ENCODE measurements at regions not wholly inside any gene's neighbourhood (a gene's known extent, or its start where the extent isn't known, plus 50 kb on each side); places are given as distances from the start of the nearest gene placed in this dataset.

DNA sequence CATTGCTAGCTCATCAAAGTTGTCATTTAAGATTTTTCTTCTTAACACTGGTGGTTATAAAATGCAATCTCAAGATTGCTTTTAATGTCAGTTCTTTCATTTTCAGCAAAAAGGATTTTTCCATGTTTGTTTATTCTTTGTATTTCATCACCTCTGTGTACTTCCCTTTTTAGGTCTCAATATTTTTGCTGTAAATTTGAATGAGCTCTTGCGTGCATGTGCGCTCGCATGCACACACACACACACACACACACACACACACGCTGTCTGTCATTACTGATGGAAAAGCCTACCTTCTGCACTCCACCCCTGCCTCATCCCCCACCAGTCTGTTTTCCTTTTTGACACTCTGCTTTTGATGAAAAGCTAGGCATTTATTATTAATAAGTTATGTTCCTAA lies 85.3 kb upstream of the FYN start:
- peaks cover 3% of the 10 kb centered on the region for H3K4me1 ChIP-seq (ENCODE audit: control insufficient read depth, low read depth, low read length)
- no peak overlapping the region for H3K4me3 ChIP-seq (ENCODE audit: low read length)
- no peak overlapping the region for H3K23ac ChIP-seq (ENCODE audit: low read length)
- H3K79me2 ChIP-seq (ENCODE audit: control insufficient read depth, insufficient read depth, low read length), result no peaks in the 10 kb centered on the region
- no peak overlapping the region for H3K18ac ChIP-seq (ENCODE audit: low read length)
- H4K5ac ChIP-seq (ENCODE audit: low read length), result no peak overlapping the region
- no peaks in the 10 kb centered on the region for H3K27me3 ChIP-seq (ENCODE audit: insufficient read depth, low read length, poor library complexity)
- H2BK15ac ChIP-seq (replicated peaks; ENCODE audit: low read depth), result no peak overlapping the region
- H2BK5ac ChIP-seq (ENCODE audit: low read length), result no peak overlapping the region
- H3K79me1 ChIP-seq (ENCODE audit: low read length), result no peaks in the 10 kb centered on the region
- no peak overlapping the region for H3K9ac ChIP-seq (ENCODE audit: low read length)
- DNase-seq, result no peak
- no peak overlapping the region for H3K27ac ChIP-seq (ENCODE audit: low read depth, low read length)
- no peak overlapping the region for H2BK120ac ChIP-seq (ENCODE audit: low read depth, low read length)
- no peaks in the 10 kb centered on the region for H3K36me3 ChIP-seq (ENCODE audit: control insufficient read depth, insufficient read depth, low read length)
- no peak overlapping the region for H4K8ac ChIP-seq (ENCODE audit: low read depth, low read length)
- no peak overlapping the region for H3K4ac ChIP-seq (ENCODE audit: low read depth, low read length)
- WGBS (ENCODE audit: extremely low coverage, insufficient coverage, low lambda C conversion rate), result no CpG with 5 or more reads among the region's 4 CpGs
- no peak overlapping the region for H3K4me2 ChIP-seq (ENCODE audit: low read length)
- no peak overlapping the region for H3K56ac ChIP-seq (ENCODE audit: low read length)
- no peak overlapping the region for H2AK5ac ChIP-seq (ENCODE audit: low read length)

DNA sequence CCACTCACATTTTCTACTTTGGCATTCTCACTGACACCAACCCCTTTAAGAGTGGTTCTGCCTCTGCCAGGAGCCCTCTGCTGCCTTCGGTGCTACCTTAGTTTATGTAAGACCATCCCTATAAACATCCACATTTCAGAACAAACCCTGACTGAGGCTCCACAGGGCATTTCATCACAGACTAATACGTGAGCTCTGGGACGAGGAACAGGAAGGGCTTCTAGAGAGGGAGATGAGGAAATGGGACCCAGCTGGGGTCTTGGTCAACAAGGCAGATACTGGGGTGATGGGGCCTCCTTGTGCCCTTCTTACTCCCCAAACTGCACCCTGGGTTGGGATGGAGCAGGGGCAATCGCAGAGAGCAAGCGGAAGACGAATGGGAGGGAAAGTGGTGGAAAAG lies 86.5 kb upstream of the FYN start:
- Histone ChIP-seq H3K36me3 (ENCODE audit: control insufficient read depth, insufficient read depth, low read length) (no peaks in the 10 kb centered on the region), H3K4me2 (ENCODE audit: low read length) (no peak overlapping the region), H2BK5ac (ENCODE audit: low read length) (no peak overlapping the region), H4K8ac (ENCODE audit: low read depth, low read length) (no peak overlapping the region), H3K23ac (ENCODE audit: low read length) (no peak overlapping the region), H3K9ac (ENCODE audit: low read length) (no peak overlapping the region), H2AK5ac (ENCODE audit: low read length) (no peak overlapping the region), H3K27ac (ENCODE audit: low read depth, low read length) (no peak overlapping the region), H2BK15ac (replicated peaks; ENCODE audit: low read depth) (no peak overlapping the region), H2BK120ac (ENCODE audit: low read depth, low read length) (no peak overlapping the region), H3K79me2 (ENCODE audit: control insufficient read depth, insufficient read depth, low read length) (no peaks in the 10 kb centered on the region), H4K5ac (ENCODE audit: low read length) (no peak overlapping the region), H3K4ac (ENCODE audit: low read depth, low read length) (no peak overlapping the region), H3K27me3 (ENCODE audit: insufficient read depth, low read length, poor library complexity) (no peaks in the 10 kb centered on the region), H3K4me3 (ENCODE audit: low read length) (no peak overlapping the region), H3K18ac (ENCODE audit: low read length) (no peak overlapping the region), H3K79me1 (ENCODE audit: low read length) (no peaks in the 10 kb centered on the region), H3K4me1 (ENCODE audit: control insufficient read depth, low read depth, low read length) (peaks cover 3% of the 10 kb centered on the region), H3K56ac (ENCODE audit: low read length) (no peak overlapping the region)
- WGBS (ENCODE audit: extremely low coverage, insufficient coverage, low lambda C conversion rate), result no CpG with 5 or more reads among the region's 6 CpGs
- no peak for DNase-seq

- no peaks in the 10 kb centered on the region for H3K27me3 ChIP-seq (ENCODE audit: insufficient read depth, low read length, poor library complexity)
- no peak overlapping the region for H4K5ac ChIP-seq (ENCODE audit: low read length)
- no peak overlapping the region for H3K23ac ChIP-seq (ENCODE audit: low read length)
- DNase-seq, result no peak
- whole genome bisulfite sequencing (ENCODE audit: extremely low coverage, insufficient coverage, low lambda C conversion rate), result no CpG with 5 or more reads among the region's 1 CpG
- H3K18ac ChIP-seq (ENCODE audit: low read length), result no peak overlapping the region
- no peak overlapping the region for H3K9ac ChIP-seq (ENCODE audit: low read length)
- no peak overlapping the region for H3K4ac ChIP-seq (ENCODE audit: low read depth, low read length)
- H3K79me1 ChIP-seq (ENCODE audit: low read length), result no peaks in the 10 kb centered on the region
- H3K79me2 ChIP-seq (ENCODE audit: control insufficient read depth, insufficient read depth, low read length), result no peaks in the 10 kb centered on the region
- H3K4me1 ChIP-seq (ENCODE audit: control insufficient read depth, low read depth, low read length), result no peaks in the 10 kb centered on the region
- no peak overlapping the region for H2BK120ac ChIP-seq (ENCODE audit: low read depth, low read length)
- H3K56ac ChIP-seq (ENCODE audit: low read length), result no peak overlapping the region
- H3K36me3 ChIP-seq (ENCODE audit: control insufficient read depth, insufficient read depth, low read length), result no peaks in the 10 kb centered on the region
- no peak overlapping the region for H3K4me2 ChIP-seq (ENCODE audit: low read length)
- no peak overlapping the region for H2BK15ac ChIP-seq (replicated peaks; ENCODE audit: low read depth)
- no peak overlapping the region for H2AK5ac ChIP-seq (ENCODE audit: low read length)
- no peak overlapping the region for H3K4me3 ChIP-seq (ENCODE audit: low read length)
- no peak overlapping the region for H4K8ac ChIP-seq (ENCODE audit: low read depth, low read length)
- H2BK5ac ChIP-seq (ENCODE audit: low read length), result no peak overlapping the region
- no peak overlapping the region for H3K27ac ChIP-seq (ENCODE audit: low read depth, low read length)
These were observed 86.8 kb upstream of the CCN6 start for GRCh38 chr6:111967131-111967530.

- Histone ChIP-seq H2BK5ac (ENCODE audit: low read length) (no peak overlapping the region), H3K4me1 (ENCODE audit: control insufficient read depth, low read depth, low read length) (no peaks in the 10 kb centered on the region), H2BK120ac (ENCODE audit: low read depth, low read length) (no peak overlapping the region), H3K27ac (ENCODE audit: low read depth, low read length) (no peak overlapping the region), H4K8ac (ENCODE audit: low read depth, low read length) (no peak overlapping the region), H4K5ac (ENCODE audit: low read length) (no peak overlapping the region), H2BK15ac (replicated peaks; ENCODE audit: low read depth) (no peak overlapping the region), H3K36me3 (ENCODE audit: control insufficient read depth, insufficient read depth, low read length) (no peaks in the 10 kb centered on the region), H3K56ac (ENCODE audit: low read length) (no peak overlapping the region), H3K27me3 (ENCODE audit: insufficient read depth, low read length, poor library complexity) (no peaks in the 10 kb centered on the region), H3K4ac (ENCODE audit: low read depth, low read length) (no peak overlapping the region), H3K4me2 (ENCODE audit: low read length) (no peak overlapping the region), H3K23ac (ENCODE audit: low read length) (no peak overlapping the region), H3K4me3 (ENCODE audit: low read length) (no peak overlapping the region), H3K18ac (ENCODE audit: low read length) (no peak overlapping the region), H2AK5ac (ENCODE audit: low read length) (no peak overlapping the region), H3K79me2 (ENCODE audit: control insufficient read depth, insufficient read depth, low read length) (no peaks in the 10 kb centered on the region), H3K9ac (ENCODE audit: low read length) (no peak overlapping the region), H3K79me1 (ENCODE audit: low read length) (no peaks in the 10 kb centered on the region)
- no peak for DNase-seq
- WGBS (ENCODE audit: extremely low coverage, insufficient coverage, low lambda C conversion rate), result no CpG with 5 or more reads among the region's 2 CpGs
These were observed 83.5 kb upstream of the CCN6 start for GRCh38 chr6:111970426-111970825.

GRCh38 chr6:111971181-111971841 lies 82.6 kb upstream of the CCN6 start:
- Histone ChIP-seq H4K8ac (ENCODE audit: low read depth, low read length) (no peak overlapping the region), H3K36me3 (ENCODE audit: control insufficient read depth, insufficient read depth, low read length) (no peaks in the 10 kb centered on the region), H3K4me3 (ENCODE audit: low read length) (no peak overlapping the region), H3K27ac (ENCODE audit: low read depth, low read length) (no peak overlapping the region), H3K18ac (ENCODE audit: low read length) (no peak overlapping the region), H3K4ac (ENCODE audit: low read depth, low read length) (no peak overlapping the region), H3K27me3 (ENCODE audit: insufficient read depth, low read length, poor library complexity) (no peaks in the 10 kb centered on the region), H4K5ac (ENCODE audit: low read length) (no peak overlapping the region), H3K56ac (ENCODE audit: low read length) (no peak overlapping the region), H3K23ac (ENCODE audit: low read length) (no peak overlapping the region), H3K9ac (ENCODE audit: low read length) (no peak overlapping the region), H2AK5ac (ENCODE audit: low read length) (no peak overlapping the region), H2BK15ac (replicated peaks; ENCODE audit: low read depth) (no peak overlapping the region), H3K79me1 (ENCODE audit: low read length) (no peaks in the 10 kb centered on the region), H2BK120ac (ENCODE audit: low read depth, low read length) (no peak overlapping the region), H3K4me2 (ENCODE audit: low read length) (no peak overlapping the region), H2BK5ac (ENCODE audit: low read length) (no peak overlapping the region), H3K79me2 (ENCODE audit: control insufficient read depth, insufficient read depth, low read length) (no peaks in the 10 kb centered on the region), H3K4me1 (ENCODE audit: control insufficient read depth, low read depth, low read length) (no peaks in the 10 kb centered on the region)
- no CpG with 5 or more reads among the region's 7 CpGs for WGBS (ENCODE audit: extremely low coverage, insufficient coverage, low lambda C conversion rate)
- no peak for DNase-seq

DNA sequence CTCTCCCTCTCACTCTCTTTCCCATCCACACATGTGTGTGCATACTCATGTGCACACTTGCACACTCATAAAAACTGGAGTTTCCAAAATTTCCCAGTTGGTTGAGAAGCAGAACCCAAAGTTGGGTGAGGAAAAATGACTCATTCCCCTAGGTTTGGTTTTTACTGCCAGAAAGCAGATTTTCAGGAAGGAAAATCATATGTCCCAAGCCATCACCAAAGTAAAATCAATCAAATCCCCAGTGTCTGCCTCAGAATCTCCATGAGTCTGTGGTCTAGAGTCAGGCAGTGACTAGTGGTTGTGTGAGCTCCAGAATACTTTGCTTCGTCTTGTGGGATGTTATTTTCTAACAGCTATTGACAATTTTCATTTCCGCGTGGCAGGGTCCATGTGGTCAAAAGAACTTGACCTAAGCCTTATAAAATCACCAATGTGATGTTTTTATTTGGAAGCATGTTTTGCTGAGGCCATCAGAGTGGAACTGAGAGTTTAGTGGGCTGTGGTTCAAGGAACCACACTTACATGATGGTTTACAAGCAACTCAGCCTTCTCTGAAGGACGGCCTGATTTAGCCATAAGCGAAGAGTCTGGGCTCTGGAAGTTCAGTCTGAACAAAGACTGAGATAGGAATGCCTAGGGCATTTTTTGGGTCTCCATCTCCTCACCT lies 81.9 kb upstream of the CCN6 start:
- H2BK15ac ChIP-seq (replicated peaks; ENCODE audit: low read depth), result no peak overlapping the region
- H3K4me3 ChIP-seq (ENCODE audit: low read length), result no peak overlapping the region
- no peak overlapping the region for H4K5ac ChIP-seq (ENCODE audit: low read length)
- H3K79me2 ChIP-seq (ENCODE audit: control insufficient read depth, insufficient read depth, low read length), result no peaks in the 10 kb centered on the region
- no peak overlapping the region for H2AK5ac ChIP-seq (ENCODE audit: low read length)
- no peak overlapping the region for H2BK120ac ChIP-seq (ENCODE audit: low read depth, low read length)
- no peak overlapping the region for H3K18ac ChIP-seq (ENCODE audit: low read length)
- no peak overlapping the region for H3K4ac ChIP-seq (ENCODE audit: low read depth, low read length)
- DNase-seq, result no peak
- no peak overlapping the region for H4K8ac ChIP-seq (ENCODE audit: low read depth, low read length)
- H3K4me1 ChIP-seq (ENCODE audit: control insufficient read depth, low read depth, low read length), result no peaks in the 10 kb centered on the region
- no peaks in the 10 kb centered on the region for H3K79me1 ChIP-seq (ENCODE audit: low read length)
- H3K27ac ChIP-seq (ENCODE audit: low read depth, low read length), result no peak overlapping the region
- no peak overlapping the region for H3K9ac ChIP-seq (ENCODE audit: low read length)
- H3K56ac ChIP-seq (ENCODE audit: low read length), result no peak overlapping the region
- H3K27me3 ChIP-seq (ENCODE audit: insufficient read depth, low read length, poor library complexity), result no peaks in the 10 kb centered on the region
- H3K23ac ChIP-seq (ENCODE audit: low read length), result no peak overlapping the region
- H3K36me3 ChIP-seq (ENCODE audit: control insufficient read depth, insufficient read depth, low read length), result no peaks in the 10 kb centered on the region
- no peak overlapping the region for H2BK5ac ChIP-seq (ENCODE audit: low read length)
- H3K4me2 ChIP-seq (ENCODE audit: low read length), result no peak overlapping the region
- WGBS (ENCODE audit: extremely low coverage, insufficient coverage, low lambda C conversion rate), result no CpG with 5 or more reads among the region's 5 CpGs

Data from mesendoderm (in vitro differentiated cells).